HEK293 (cell line): ENCODE measurements at regions not wholly inside any gene's neighbourhood (a gene's known extent, or its start where the extent isn't known, plus 50 kb on each side); places are given as distances from the start of the nearest gene placed in this dataset.

Source experiments
- CTCF ChIA-PET: fragments of 350-600 bp; formaldehyde crosslinking; extraction: SDS; loops from one replicate; lab custom pipeline; 2021; ENCODE audit warnings: antibody characterized with exemption; lab: Yijun Ruan, JAX
- POLR2A ChIA-PET: fragments of 300-600 bp; formaldehyde crosslinking; extraction: SDS; loops from one replicate; lab custom pipeline; 2020; ENCODE audit warnings: antibody characterized with exemption, inconsistent platforms; lab: Yijun Ruan, JAX
- H3K27ac ChIP-seq: fragments of 200-500 bp; sonication (Bioruptor generic); 2 replicates; pipeline ENCODE4 v1.5.1; 2014; ENCODE audit warnings: low read depth, low read length, control low read depth, inconsistent platforms; ENCODE audit errors: extremely low read depth
- H3K36me3 ChIP-seq, 2 experiments: fragments of 200-500 bp in 1 of 2; sonication (Bioruptor generic) in 1 of 2; 1 replicate in 1 of 2; 2 replicates in 1 of 2; pipeline ENCODE4 v1.5.1; 2014 to 2017; ENCODE audit warnings: inconsistent platforms in 2 of 2, low read length in 2 of 2; ENCODE audit not compliant: control insufficient read depth in 2 of 2, insufficient read depth in 1 of 2
- H3K4me1 ChIP-seq: fragments of 200-500 bp; sonication (Bioruptor generic); 2 replicates; pipeline ENCODE4 v1.5.1; 2014; ENCODE audit warnings: mild to moderate bottlenecking, low read length, inconsistent platforms; ENCODE audit not compliant: control insufficient read depth, insufficient read depth
- H3K4me3 ChIP-seq: 2 replicates; pipeline ENCODE4 v1.5.1; 2011; ENCODE audit warnings: low read depth, mild to moderate bottlenecking, control low read depth, low read length, moderate library complexity
- H3K9me3 ChIP-seq: fragments of 200-500 bp; sonication (Bioruptor generic); 2 replicates; pipeline ENCODE4 v1.5.1; 2014; ENCODE audit warnings: low read depth, low read length, inconsistent platforms; ENCODE audit not compliant: control insufficient read depth, insufficient read depth
- BCL11A ChIP-seq: fragments of 450-650 bp; formaldehyde crosslinking; IDR thresholded peaks from 2 replicates; pipeline ENCODE4 v1.5.1; 2016; ENCODE audit warnings: low read depth, missing biosample characterization, missing genetic modification characterization
- EGR2 ChIP-seq: fragments of 450-650 bp; formaldehyde crosslinking; IDR thresholded peaks from 2 replicates; pipeline ENCODE4 v1.5.1; 2016; ENCODE audit warnings: low read depth, missing biosample characterization, missing genetic modification characterization
- FEZF1 ChIP-seq: fragments of 450-650 bp; formaldehyde crosslinking; IDR thresholded peaks from 2 replicates; pipeline ENCODE4 v1.5.1; 2016; ENCODE audit warnings: missing biosample characterization, missing genetic modification characterization
- HOXD13 ChIP-seq: sonication (generic); formaldehyde crosslinking; IDR thresholded peaks from 2 replicates; pipeline ENCODE4 v1.8.0; 2022; ENCODE audit warnings: missing genetic modification reagents, borderline replicate concordance
- MYNN ChIP-seq: fragments of 450-650 bp; formaldehyde crosslinking; IDR thresholded peaks from 2 replicates; pipeline ENCODE4 v1.5.1; 2016; ENCODE audit warnings: missing biosample characterization, missing genetic modification characterization, borderline replicate concordance
- PRDM1 ChIP-seq: fragments of 450-650 bp; formaldehyde crosslinking; IDR thresholded peaks from 2 replicates; pipeline ENCODE4; 2016; ENCODE audit warnings: missing biosample characterization, missing genetic modification characterization
- REST ChIP-seq: fragments of 450-650 bp; formaldehyde crosslinking; IDR thresholded peaks from 2 replicates; pipeline ENCODE4 v1.5.1; 2016; ENCODE audit warnings: missing biosample characterization, missing genetic modification characterization
- SETDB1 ChIP-seq: IDR thresholded peaks from one replicate; pipeline ENCODE4 v1.6.1; 2017; ENCODE audit warnings: mild to moderate bottlenecking, low read length, moderate library complexity, mixed read lengths; ENCODE audit not compliant: insufficient read length
- SP7 ChIP-seq: fragments of 450-650 bp; formaldehyde crosslinking; IDR thresholded peaks from 2 replicates; pipeline ENCODE4 v1.5.1; 2016; ENCODE audit warnings: missing biosample characterization, missing genetic modification characterization
- WT1 ChIP-seq: fragments of 450-650 bp; formaldehyde crosslinking; IDR thresholded peaks from 2 replicates; pipeline ENCODE4 v1.5.1; 2016; ENCODE audit warnings: missing biosample characterization, missing genetic modification characterization
- ZBTB20 ChIP-seq: fragments of 450-650 bp; formaldehyde crosslinking; IDR thresholded peaks from 2 replicates; pipeline ENCODE4 v1.5.1; 2016; ENCODE audit warnings: missing biosample characterization, missing genetic modification characterization
- ZBTB26 ChIP-seq: fragments of 450-650 bp; formaldehyde crosslinking; optimal IDR thresholded peaks from 2 replicates; pipeline ENCODE3; 2016; ENCODE audit warnings: missing biosample characterization, mild to moderate bottlenecking, missing genetic modification characterization
- ZBTB44 ChIP-seq: fragments of 450-650 bp; IDR thresholded peaks from 2 replicates; pipeline ENCODE4 v1.5.1; 2018; ENCODE audit warnings: missing biosample characterization, mild to moderate bottlenecking, missing genetic modification characterization
- ZFHX2 ChIP-seq: fragments of 450-650 bp; formaldehyde crosslinking; conservative IDR thresholded peaks from 2 replicates; pipeline ENCODE4 v1.5.1; 2016; ENCODE audit warnings: missing biosample characterization, missing genetic modification characterization
- ZNF19 ChIP-seq: fragments of 450-650 bp; formaldehyde crosslinking; IDR thresholded peaks from 2 replicates; pipeline ENCODE4; 2016; ENCODE audit warnings: missing biosample characterization, missing genetic modification characterization, low read depth
- ZNF211 ChIP-seq: fragments of 450-650 bp; formaldehyde crosslinking; IDR thresholded peaks from 2 replicates; pipeline ENCODE4 v1.5.1; 2016; ENCODE audit warnings: low read depth, missing biosample characterization, missing genetic modification characterization
- ZNF248 ChIP-seq: fragments of 450-650 bp; formaldehyde crosslinking; IDR thresholded peaks from 2 replicates; pipeline ENCODE4 v1.5.1; 2017; ENCODE audit warnings: missing biosample characterization, missing genetic modification characterization
- ZNF274 ChIP-seq, 2 experiments: fragments of 200-500 bp in 1 of 2; fragments of 450-650 bp in 1 of 2; sonication (Bioruptor generic) in 1 of 2; formaldehyde crosslinking in 1 of 2; IDR thresholded peaks; 2 replicates each; pipeline versions ENCODE4 v1.5.1 to v1.6.1; 2014 to 2016; ENCODE audit warnings: borderline replicate concordance in 1 of 2, inconsistent platforms in 1 of 2, low read length in 1 of 2, missing biosample characterization in 1 of 2, missing genetic modification characterization in 1 of 2
- ZNF302 ChIP-seq: fragments of 450-650 bp; formaldehyde crosslinking; IDR thresholded peaks from 2 replicates; pipeline ENCODE4 v1.5.1; 2016; ENCODE audit warnings: missing biosample characterization, missing genetic modification characterization, low read depth
- ZNF350 ChIP-seq: fragments of 450-650 bp; formaldehyde crosslinking; IDR thresholded peaks from 2 replicates; pipeline ENCODE4 v1.5.0; 2017; ENCODE audit warnings: missing biosample characterization, mild to moderate bottlenecking, missing genetic modification characterization
- ZNF530 ChIP-seq: fragments of 450-650 bp; formaldehyde crosslinking; IDR thresholded peaks from 2 replicates; pipeline ENCODE4 v1.5.1; 2016; ENCODE audit warnings: low read depth, missing biosample characterization, missing genetic modification characterization
- ZNF571 ChIP-seq: fragments of 450-650 bp; formaldehyde crosslinking; IDR thresholded peaks from 2 replicates; pipeline ENCODE4 v1.5.0; 2017; ENCODE audit warnings: missing biosample characterization, missing genetic modification characterization
- ZNF692 ChIP-seq: fragments of 450-650 bp; formaldehyde crosslinking; IDR thresholded peaks from 2 replicates; pipeline ENCODE4 v1.5.1; 2016; ENCODE audit warnings: missing biosample characterization, missing genetic modification characterization
- ZNF747 ChIP-seq: fragments of 450-650 bp; formaldehyde crosslinking; IDR thresholded peaks from 2 replicates; pipeline ENCODE4 v1.5.1; 2016; ENCODE audit warnings: missing biosample characterization, missing genetic modification characterization
- ZNF768 ChIP-seq: fragments of 450-650 bp; formaldehyde crosslinking; IDR thresholded peaks from 2 replicates; pipeline ENCODE4 v1.5.1; 2018; ENCODE audit warnings: missing biosample characterization, mild to moderate bottlenecking, missing genetic modification characterization
- ZNF837 ChIP-seq: fragments of 450-650 bp; formaldehyde crosslinking; IDR thresholded peaks from 2 replicates; pipeline ENCODE4 v1.5.1; 2016; ENCODE audit warnings: missing biosample characterization, missing genetic modification characterization
- ZSCAN23 ChIP-seq: fragments of 450-650 bp; formaldehyde crosslinking; IDR thresholded peaks from 2 replicates; pipeline ENCODE4 v1.5.1; 2016; ENCODE audit warnings: missing biosample characterization, missing genetic modification characterization
- ZSCAN4 ChIP-seq: fragments of 450-650 bp; formaldehyde crosslinking; IDR thresholded peaks from 2 replicates; pipeline ENCODE4 v1.5.1; 2017; ENCODE audit warnings: missing biosample characterization, missing genetic modification characterization

- Histone ChIP-seq H3K4me3 (no peak overlapping the region), H3K36me3 (no peaks in the 10 kb centered on the region), H3K27ac (no peak overlapping the region), H3K4me1 (no peaks in the 10 kb centered on the region), H3K9me3 (no peaks in the 10 kb centered on the region)
- ChIA-PET POLR2A (no interaction called here), CTCF (no interaction called here)
- TF ChIP-seq ZSCAN23 (tag by site-specific recombination) = no peak
- TF ChIP-seq ZNF274 (IDR thresholded peaks at IDR 0.05; ENCODE audit: low read length) = no peak
- no peak for TF ChIP-seq ZNF274 (tag by site-specific recombination; IDR thresholded peaks at IDR 0.05; ENCODE audit: borderline replicate concordance)
- TF ChIP-seq BCL11A (tag by site-specific recombination) = no peak
- TF ChIP-seq HOXD13 (CRISPR knock-in tag) = no peak
- TF ChIP-seq MYNN = no peak
- no peak for TF ChIP-seq SP7
- TF ChIP-seq ZNF571 (tag by site-specific recombination) = no peak
- no peak for TF ChIP-seq SETDB1
- no peak for TF ChIP-seq ZNF302 (tag by site-specific recombination)
- TF ChIP-seq ZNF747 (tag by site-specific recombination) = no peak
- TF ChIP-seq ZBTB44 = no peak
- TF ChIP-seq ZNF350 (tag by site-specific recombination) = no peak
- no peak for TF ChIP-seq WT1 (tag by site-specific recombination)
Measured at GRCh38 chr15:53414167-53414566, 345.3 kb downstream of the WDR72 start.

GRCh38 chr15:53412542-53412941 lies 346.9 kb downstream of the WDR72 start:
- ChIA-PET POLR2A (no interaction called here), CTCF (interaction anchor here (0.6 kb wide), 1 partner anchor 285 kb away, joined by 4 read pairs; no protein-coding TSS in a partner anchor)
- H3K27ac ChIP-seq = no peak overlapping the region
- no peak overlapping the region for H3K4me3 ChIP-seq
- H3K9me3 ChIP-seq = no peaks in the 10 kb centered on the region
- no peaks in the 10 kb centered on the region for H3K36me3 ChIP-seq
- no peaks in the 10 kb centered on the region for H3K4me1 ChIP-seq
- TF ChIP-seq PRDM1 (tag by site-specific recombination) (no peak), ZNF837 (tag by site-specific recombination) (no peak), HOXD13 (CRISPR knock-in tag) (no peak), ZSCAN4 (tag by site-specific recombination) (no peak), ZNF530 (tag by site-specific recombination) (no peak), ZNF768 (tag by site-specific recombination) (no peak), ZNF19 (tag by site-specific recombination) (no peak), ZBTB26 (tag by site-specific recombination) (no peak), EGR2 (tag by site-specific recombination) (no peak), ZNF248 (no peak), ZNF692 (tag by site-specific recombination) (no peak), ZNF211 (tag by site-specific recombination) (no peak), REST (tag by site-specific recombination) (no peak), FEZF1 (tag by site-specific recombination) (no peak), ZFHX2 (tag by site-specific recombination) (no peak), ZBTB20 (tag by site-specific recombination) (no peak)
